HG02759 (cell line): ENCODE measurements at regions not wholly inside any gene's neighbourhood (a gene's known extent, or its start where the extent isn't known, plus 50 kb on each side); places are given as distances from the start of the nearest gene placed in this dataset.
"Not testable (repeated sequence)": the region's sequence is repeated elsewhere in the genome, so short reads cannot be mapped to it uniquely, and the experiment has no call there.

ENCODE experiments used
- ATAC-seq: cut with Tn5 transposase; IDR thresholded peaks from one replicate; pipeline ENCODE4 v1.9.1; 2021; ENCODE audit warnings: mild to moderate bottlenecking, moderate library complexity; ENCODE audit not compliant: unreplicated experiment

DNA sequence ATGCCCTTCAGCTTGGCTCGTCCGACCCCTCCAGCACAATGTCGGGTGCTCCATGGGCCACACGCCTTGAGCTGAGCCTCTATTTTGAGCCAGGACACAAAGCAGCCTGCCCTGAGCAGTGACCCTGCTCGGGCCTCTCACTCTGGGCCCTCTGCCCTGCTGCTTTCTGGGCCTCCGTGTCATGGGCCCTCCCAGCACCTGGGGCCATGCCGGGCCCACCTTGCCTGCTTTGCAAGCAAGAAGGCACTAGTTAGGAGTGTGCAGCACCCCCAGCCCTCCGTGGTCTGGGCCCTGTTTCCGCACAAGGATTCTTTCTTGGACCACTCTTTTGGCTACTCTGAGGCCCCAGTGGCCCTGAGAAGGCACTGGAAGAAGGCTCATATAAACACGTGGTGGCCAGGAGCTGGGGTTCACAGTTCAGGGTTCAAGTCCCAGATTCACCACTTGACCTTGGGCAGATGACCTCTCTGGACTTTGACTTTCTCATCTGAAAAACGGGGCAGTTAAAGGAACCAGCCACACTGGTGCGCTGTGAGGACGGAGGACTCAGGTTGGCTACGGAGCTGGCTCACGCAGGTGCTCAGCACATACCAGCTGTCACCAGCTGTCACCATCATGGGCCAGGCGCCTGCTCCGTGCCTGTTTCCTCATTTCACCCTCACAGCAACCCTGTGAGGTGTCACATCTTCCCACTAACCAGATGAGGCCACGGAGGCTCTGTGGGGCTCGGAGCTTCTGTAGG, 166.0 kb upstream of the GSE1 start:
- peak; percentile 65 for ATAC-seq

DNA sequence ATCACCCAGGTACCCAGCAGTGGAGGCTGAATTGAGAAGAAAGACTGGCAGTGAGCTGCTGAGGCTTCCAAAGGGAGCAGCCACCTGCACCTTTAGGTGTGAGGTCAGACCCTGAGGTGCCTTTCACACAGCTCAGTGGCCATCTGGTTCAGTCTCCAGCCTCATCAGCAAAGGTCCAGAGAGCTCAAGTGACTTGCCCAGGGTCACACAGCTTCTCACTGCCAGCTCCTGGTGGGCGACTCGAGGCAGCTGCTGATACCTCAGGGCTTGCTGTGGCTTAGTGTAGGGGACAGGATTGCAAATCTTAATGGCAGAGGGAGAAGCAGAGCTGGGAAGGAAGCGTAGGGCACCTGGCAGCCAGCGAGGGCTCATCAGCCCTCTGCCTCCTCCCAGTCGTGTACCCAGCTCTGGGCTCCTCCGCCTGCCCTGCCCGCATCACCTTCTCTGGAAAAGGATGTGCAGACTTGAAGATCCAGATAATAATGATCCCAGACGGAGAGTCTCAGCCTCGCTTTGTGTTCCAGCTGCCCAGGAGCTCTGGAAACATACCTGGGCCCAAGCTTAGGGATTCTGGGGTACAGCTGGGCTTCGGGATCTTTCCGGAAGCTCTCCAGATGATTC, 165.3 kb upstream of the GSE1 start:
- no peak for ATAC-seq

GRCh38 chr16:85448557-85449190, 164.4 kb upstream of the GSE1 start:
- ATAC-seq = no peak

DNA sequence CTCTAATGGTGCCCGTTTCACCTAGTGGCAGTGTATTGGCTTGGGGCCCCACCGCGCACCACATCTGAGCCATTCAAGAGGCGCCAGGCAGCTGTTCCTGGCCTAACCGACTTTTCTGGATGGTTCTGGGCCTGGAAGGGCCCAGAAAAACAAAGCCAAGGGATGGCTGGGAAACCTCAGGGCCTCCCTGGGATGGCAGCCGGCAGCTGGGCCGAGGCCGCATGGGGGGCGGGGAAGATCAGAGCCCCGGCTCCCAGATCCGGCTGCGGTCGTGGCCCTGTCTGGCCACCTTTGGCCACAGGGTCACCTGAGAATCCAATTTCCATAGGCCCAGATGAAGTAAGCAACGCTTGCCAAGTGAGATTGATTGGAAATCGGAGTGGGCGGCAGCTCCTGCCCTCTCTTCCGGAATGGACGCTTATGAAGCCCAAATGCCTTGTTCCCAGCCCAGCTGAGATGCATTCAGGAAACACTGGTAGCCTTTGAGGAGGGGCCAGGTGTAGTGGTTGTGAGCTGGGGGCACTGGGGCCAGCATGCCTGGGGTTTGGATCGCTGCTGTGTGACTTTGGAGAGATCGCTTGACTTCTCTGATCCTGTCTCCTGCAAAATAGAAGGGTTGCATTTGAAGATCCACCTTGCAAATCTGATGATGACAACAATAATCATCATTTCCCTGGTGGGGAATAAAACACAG, 163.8 kb upstream of the GSE1 start:
- ATAC-seq = no peak

DNA sequence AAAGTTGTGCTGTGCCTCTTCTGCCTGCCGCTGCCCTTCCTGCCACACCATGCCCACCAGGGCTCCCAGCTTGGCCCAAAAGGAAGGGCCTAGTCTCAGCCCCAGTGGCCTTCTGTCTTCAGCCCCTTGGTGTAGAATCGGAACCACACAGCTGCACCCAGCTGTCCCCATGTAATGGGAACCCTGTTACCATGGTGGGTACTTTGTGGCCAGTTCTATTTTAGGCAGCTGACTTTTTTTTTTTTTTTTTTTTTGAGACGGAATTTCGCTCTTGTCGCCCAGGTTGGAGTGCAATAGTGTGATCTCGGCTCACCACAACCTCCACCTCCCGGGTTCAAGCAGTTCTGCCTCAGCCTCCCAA, 163.3 kb upstream of the GSE1 start:
- no peak for ATAC-seq

GRCh38 chr16:85451142-85451541, 162.0 kb upstream of the GSE1 start:
- ATAC-seq = not testable (repeated sequence)

DNA sequence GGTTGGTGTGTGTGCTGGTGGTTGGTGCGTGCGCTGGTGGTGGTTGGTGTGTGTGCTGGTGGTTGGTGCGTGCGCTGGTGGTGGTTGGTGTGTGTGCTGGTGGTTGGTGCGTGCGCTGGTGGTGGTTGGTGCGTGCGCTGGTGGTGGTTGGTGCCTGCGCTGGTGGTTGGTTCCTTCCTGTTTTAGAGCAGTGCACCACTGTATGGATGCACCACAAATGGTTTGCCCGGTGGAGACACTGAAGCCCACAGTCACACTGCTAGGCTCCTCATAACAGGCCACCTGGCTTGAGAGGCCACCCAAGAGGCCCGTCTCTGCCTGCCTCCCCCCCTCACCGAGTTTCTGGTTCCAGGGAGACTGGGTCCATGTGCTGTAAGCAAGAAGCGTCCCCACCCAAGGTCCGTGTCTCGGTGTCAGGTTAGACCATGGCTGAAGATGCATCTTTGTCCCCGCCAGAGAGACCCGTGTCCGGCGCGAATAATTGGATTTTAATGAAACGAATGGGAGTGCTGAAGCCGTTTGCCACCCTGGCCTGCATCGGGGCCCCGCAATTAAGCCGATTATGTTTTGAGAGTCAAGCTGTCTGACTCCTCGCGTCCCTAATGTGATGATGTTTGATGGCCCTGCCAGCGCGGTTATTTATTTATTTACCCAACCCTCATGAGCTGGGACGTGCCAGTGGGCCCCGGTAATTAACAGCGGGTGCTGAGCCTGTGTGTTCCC, 161.3 kb upstream of the GSE1 start:
- no peak for ATAC-seq

DNA sequence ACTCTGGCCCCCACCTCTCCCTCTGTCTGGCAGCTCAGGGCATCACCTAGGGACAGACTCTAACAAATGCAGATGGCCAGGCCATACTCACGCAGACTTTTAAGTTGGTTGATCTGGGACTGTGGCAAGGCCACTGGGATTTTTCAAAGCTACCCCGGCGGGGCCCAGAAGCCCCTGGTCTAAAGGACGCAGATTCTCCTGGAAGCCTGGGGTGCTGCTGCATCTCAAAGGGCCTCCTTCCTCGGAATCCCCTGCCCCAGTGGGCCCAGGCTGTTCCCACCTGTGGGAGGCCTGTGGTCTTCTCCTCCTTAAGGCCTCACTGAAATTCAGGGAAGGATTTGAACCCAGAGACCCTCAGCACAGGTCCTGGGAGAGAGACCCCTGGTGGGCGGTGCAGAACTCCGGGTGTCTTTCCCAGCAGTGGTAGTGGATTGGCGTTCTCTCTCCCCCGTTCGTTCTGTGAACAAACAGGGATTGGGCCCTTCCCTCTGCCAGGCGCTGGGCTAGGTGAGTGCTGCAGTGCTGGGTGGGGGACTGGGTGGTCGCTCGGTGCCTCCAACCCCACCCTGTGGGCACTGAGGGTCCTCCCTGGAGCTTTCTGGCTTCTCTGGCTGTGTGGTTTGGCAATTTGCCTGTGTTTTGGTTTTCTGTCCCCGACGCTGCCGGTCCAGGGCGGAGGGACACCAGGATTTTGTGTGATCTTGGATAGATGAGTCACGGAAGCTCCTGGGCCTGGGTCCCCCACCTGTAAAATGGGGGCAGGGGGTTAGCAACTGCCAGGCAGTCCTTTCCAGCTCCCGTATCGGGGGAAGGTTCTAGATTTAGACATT, 160.5 kb upstream of the GSE1 start:
- no peak for ATAC-seq

GRCh38 chr16:85453194-85453678, 159.9 kb upstream of the GSE1 start:
- ATAC-seq = no peak

DNA sequence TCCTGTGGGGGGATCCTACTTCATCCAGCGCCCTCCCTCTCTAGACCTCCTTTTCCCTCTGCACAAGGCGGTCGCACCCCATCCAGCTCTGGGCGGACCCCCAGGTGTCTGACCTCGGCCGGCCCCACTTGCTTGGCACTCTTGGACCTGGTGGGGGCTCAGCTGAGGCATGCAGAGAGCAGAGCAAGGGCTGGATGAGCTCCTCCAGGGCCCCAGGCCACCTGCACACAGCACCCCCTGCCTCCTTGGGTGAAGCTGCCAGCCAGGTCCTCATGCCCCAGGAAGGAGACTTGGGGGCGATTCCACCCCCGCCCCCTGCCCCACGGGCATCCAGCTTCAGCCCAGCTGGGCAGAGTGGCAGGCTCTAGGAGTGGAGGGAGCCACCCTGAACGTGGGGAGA, 159.4 kb upstream of the GSE1 start:
- ATAC-seq = no peak

DNA sequence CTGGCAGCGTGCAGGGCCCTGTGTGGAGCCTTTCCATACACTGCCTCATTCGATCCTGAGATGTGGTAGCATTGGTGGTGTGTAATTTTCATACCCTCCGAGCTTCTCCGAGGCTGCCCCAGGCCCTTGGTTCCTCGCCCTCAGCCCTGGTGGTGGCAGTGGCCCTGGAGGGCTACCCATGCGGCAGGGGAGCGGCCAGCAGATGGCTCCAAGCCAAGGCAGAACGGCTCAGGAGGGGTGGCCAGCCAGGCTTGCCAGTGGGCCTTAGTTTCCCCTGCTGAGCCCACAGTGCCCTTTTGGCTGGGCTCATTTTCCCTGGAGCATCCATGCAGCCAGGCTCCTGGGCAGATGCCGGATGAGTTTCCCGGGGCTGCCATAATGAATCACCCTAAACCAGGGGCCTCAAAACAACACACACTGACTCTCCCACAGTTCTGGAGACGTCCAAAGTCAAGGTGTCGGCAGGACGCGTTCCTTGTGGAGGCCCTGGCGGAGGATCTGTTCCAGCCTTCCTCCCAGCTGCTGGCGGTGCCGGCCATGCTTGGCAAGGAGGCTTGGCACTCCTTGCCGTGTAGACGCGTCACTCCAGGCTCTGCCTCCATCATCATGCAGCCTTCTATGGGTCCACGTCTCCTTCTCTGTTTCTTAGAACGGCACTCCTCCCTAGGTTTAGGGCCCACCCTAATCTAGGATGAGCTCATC, 158.8 kb upstream of the GSE1 start:
- ATAC-seq = no peak

DNA sequence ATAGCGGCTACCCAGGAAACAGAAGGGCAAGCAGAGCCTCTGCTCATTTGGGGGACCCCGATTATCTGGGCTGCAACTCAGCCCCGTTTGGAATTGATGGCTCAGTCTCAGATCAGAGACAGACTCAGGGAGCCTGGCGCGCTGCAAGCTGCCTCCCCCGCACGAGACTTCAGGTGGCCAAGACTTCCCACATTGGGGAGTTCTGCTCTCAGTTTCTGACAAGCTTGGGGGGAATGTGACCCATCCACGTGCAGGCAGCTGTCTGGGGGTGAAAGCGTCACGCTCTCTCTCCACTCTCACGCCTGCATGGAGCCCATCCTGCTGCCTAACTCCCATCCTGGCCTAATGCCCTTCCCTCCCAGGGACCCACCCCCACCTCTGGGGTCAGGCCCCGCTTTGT, 157.6 kb upstream of the GSE1 start:
- ATAC-seq = no peak

DNA sequence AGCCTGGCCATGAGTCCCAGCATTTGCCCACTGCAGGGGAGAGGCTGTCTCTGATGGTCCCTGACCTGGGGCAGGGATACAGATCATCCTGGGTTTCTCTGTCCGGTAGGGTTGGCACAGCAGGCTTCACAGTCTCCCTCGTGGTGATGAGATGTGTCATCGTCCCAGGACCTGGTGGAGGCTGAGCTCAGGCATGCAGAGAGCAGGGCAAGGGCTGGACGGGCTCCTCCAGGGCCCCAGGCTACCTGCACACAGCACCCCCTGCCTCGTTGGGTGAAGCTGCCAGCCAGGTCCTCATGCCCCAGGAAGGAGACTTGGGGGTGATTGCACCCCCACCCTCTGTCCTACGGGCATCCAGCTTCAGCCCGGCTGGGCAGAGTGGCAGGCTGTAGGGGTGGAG, 155.8 kb upstream of the GSE1 start:
- no peak for ATAC-seq

- no peak for ATAC-seq
Measured at GRCh38 chr16:85458968-85459367, 154.2 kb upstream of the GSE1 start.

GRCh38 chr16:85459529-85460251, 153.4 kb upstream of the GSE1 start:
- no peak for ATAC-seq

DNA sequence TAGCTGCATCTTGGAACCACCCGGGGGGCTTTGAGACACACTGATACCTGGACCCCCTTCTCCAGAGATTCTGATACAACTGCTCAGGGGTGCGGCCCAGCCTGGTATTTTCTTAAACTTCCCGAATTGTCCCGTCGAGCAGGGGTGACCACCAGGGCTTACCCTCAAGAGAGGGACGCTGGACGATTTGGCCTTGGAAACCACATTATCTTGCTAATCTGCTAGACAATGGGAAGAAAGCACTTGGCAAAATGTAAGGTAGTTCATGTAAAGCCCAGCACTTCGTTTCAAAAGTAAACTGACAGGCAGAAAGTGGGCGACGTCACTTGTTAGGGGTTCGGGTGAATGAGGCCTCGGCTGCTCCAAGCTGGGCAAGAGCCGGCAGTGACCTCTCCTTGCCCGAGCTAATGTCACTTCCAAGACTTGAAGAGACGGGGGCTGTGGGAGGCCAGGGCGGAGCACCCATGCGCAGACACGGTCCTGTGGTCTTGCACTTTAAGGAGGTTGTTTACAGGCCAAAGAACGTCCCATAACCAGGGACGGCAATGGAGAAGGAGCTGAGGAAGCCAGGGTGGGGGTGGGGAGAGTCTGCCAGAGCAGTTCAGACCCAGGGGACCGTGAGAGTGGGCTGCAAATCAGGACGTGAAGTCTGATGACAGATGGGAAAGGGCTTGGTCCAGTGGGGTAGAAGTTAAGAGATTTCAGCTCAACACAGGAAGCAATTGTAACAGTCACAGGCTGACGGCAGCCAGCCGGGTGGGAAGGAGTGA, 152.7 kb upstream of the GSE1 start:
- ATAC-seq = no peak

DNA sequence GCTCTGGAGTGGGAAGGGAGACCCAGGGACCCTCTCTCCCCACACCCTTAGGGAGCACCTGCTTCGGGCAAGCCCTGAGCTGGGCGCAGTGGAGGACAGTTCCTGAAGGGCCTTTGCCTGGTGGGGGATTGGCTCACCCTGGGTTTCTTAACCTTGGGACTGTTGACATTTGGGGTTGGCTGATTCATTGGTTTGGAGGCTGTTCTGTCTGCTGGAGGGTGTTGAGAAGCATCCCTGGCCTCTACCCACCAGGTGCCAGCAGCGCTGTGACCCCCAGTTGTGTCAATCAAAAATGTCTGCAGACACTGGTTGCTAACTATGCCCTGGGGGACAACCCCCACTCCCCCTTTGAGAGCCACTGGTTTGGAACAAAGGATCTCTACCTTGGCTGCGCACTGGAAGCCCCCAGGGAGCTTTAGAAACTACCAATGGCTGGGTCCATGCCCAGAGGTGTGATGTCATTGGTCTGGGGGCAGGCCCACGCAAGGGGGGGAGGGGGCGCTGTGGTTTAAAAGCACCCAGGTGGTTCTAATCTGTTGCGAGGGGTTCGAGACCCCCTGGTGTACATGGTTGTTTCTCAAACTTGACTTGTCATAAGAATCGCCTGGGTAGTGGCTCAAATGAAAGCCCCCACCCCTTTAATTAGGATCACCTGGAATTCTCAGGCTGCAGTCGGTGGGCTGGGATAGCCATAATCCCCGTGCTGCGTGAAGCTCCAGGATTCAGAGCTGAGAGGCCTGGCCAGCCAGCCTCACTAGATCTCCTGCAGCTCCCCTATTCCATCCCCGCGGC, 151.9 kb upstream of the GSE1 start:
- ATAC-seq = no peak
